ENCODE measurements at regions not wholly inside any gene's neighbourhood (a gene's known extent, or its start where the extent isn't known, plus 50 kb on each side); places are given as distances from the start of the nearest gene placed in this dataset.

DNA sequence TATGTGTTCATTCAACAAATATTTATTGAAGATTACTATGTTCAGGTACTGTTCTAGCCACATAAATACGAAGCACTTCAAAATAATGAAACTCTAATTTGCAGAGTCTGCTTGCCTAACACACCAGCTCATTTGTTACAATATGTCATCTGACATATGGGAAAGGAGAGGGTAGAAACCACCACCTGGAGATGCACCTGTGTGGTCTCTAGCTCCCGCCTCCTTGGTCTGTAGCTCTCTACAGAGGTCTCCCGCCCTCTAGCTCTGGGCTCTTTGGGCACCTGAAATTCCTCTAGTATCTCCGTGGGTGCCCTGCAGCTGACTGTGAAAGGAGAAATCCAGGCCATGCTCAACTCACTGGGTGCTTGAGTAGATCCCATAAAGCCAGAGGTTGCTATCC, 51.4 kb upstream of the DBX1 start:
- TF ChIP-seq POLR2A (IDR thresholded peaks at IDR 0.05) (no peak), EP300 (IDR thresholded peaks at IDR 0.05) (no peak), CTCF (IDR thresholded peaks at IDR 0.05) (no peak), POLR2AphosphoS5 (IDR thresholded peaks at IDR 0.05) (no peak)
